ENCODE measurements at regions not wholly inside any gene's neighbourhood (a gene's known extent, or its start where the extent isn't known, plus 50 kb on each side); places are given as distances from the start of the nearest gene placed in this dataset.
A peak's percentile ranks its signal among the peaks of the same experiment; 100 is the strongest.

DNA sequence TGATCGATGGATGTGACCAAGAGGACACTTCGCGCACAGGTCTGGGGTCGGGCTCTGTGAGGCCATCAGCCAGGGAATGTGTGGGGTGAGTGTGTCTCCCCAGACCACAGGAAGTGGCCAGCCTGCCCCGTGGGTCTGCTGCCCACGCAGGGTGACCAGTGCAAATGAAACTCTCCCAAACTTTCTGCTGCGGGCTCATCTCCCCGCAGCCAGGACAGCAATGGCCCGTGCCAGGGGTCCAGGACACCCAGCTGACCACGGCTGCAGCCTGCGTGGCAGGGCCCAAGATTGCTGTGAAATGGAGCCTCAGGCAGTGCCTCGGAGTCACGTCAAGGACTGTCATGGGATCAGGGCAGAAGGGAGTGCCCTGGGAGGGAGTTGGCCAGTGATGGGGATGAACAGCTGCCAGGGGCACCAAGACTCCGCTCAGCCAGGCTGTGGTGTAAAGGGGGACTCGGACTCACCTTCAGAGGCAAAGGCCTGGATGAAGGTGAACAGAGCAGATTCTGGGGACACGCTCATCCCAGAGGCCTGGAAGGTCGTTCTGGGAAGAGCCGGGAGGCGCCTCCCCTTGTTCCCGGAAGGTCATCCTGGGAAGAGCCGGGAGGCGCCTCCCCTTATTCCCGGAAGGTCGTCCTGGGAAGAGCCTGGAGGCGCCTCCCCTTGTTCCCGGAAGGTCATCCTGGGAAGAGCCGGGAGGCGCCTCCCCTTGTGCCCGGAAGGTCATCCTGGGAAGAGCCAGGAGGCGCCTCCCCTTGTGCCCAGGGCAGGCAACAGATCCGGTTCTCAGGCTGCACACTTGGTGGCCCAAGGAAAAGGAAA, 252.6 kb downstream of the BRD1 start:
- peaks cover 0 to 4% (median 0%) of the 10 kb centered on the region in 3 donors for H3K9me3 ChIP-seq
- no peaks in the 10 kb centered on the region for H3K27me3 ChIP-seq
- no peaks in the 10 kb centered on the region for H3K4me1 ChIP-seq
- no peak for DNase-seq
- 66 to 86% methylated on average over 7 to 12 of the region's 31 CpGs for WGBS, 2 donors
- no peak for TF ChIP-seq POLR2A (IDR thresholded peaks at IDR 0.05)
- TF ChIP-seq, protein P1, sequence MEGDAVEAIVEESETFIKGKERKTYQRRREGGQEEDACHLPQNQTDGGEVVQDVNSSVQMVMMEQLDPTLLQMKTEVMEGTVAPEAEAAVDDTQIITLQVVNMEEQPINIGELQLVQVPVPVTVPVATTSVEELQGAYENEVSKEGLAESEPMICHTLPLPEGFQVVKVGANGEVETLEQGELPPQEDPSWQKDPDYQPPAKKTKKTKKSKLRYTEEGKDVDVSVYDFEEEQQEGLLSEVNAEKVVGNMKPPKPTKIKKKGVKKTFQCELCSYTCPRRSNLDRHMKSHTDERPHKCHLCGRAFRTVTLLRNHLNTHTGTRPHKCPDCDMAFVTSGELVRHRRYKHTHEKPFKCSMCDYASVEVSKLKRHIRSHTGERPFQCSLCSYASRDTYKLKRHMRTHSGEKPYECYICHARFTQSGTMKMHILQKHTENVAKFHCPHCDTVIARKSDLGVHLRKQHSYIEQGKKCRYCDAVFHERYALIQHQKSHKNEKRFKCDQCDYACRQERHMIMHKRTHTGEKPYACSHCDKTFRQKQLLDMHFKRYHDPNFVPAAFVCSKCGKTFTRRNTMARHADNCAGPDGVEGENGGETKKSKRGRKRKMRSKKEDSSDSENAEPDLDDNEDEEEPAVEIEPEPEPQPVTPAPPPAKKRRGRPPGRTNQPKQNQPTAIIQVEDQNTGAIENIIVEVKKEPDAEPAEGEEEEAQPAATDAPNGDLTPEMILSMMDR (IDR thresholded peaks at IDR 0.05) = no peak
- intact Hi-C loops (cut with DNase I) = no loop called here
- peak overlapping the region in 1 of 4 donors; percentile 5 for H3K4me3 ChIP-seq
- H3K36me3 ChIP-seq = no peaks in the 10 kb centered on the region
- H3K27ac ChIP-seq = peak overlapping the region in 1 of 4 donors; percentile 55

DNA sequence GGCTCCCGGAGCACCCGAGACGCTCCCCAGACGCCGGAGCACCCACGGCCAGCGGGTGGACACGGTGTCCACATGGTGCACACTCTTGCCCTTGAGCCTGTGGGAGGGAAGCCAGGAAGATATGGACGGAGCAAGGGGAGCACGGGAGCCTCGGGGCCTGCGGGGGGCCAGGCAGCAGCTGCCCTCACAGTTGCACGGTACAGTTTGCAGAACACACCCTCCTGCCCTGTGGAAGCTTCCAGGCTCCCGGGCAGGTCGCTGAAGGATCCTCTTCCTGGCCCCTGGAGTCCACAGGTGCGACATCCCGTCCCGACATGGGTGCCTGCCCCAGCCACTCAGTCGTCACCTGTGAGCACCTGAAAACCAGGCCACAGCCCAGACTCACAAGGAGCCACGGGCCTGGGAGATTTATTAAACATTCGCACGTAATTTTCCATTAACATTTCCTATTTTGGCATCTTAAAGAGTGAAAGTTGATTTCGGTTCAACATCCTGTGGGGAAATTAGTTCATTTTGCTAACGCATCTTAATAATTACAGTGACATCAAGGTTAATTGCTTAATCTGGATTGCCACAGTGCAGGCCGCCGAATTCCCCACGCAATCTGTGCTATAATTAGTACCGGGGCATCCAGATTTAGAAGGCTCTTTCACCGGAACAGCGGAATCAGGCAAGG, 253.3 kb downstream of the BRD1 start:
- H3K27ac ChIP-seq = peak overlapping the region in 1 of 4 donors; percentile 55
- DNase-seq = no peak
- no peaks in the 10 kb centered on the region for H3K4me1 ChIP-seq
- H3K9me3 ChIP-seq = no peaks in the 10 kb centered on the region
- intact Hi-C loops (cut with DNase I) = no loop called here
- H3K4me3 ChIP-seq = no peak overlapping the region
- H3K36me3 ChIP-seq = no peaks in the 10 kb centered on the region
- 83 to 90% methylated on average over 24 to 26 of the region's 30 CpGs for WGBS, 2 donors
- no peak for TF ChIP-seq POLR2A (IDR thresholded peaks at IDR 0.05)
- H3K27me3 ChIP-seq = no peaks in the 10 kb centered on the region

DNA sequence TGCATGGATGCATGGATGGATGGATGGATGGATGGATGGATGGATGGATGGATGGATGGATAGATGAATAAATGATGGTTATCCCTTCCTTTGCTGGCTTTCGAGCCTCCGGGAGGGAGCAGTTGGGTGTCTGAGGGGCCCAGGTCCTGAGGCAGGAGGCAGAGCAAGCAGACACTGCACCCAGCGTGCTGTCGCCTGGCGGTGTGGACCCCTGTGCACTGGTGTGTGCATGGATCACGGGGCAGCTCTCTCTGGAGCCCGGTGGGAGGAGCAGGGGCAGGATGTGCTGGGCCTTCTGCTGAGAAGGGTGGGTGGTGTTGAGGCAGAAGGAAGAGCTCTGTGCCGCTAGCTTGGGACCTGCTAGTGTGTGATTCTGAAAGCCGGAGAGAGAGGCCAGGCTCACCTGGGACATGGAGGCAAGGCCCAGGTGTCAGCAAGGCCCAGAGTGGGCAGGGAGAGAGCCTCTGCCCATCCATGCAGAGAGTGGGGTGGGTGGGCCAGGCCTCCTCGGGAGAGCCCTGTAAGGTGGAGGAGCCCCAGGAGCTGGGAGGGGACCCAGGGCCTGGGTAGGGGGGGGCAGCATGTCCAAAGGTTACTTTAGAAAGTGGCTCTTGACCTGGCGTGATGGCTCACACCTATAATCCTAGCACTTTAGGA, 254.4 kb downstream of the BRD1 start:
- 76 to 89% methylated on average over 5 to 7 of the region's 11 CpGs for WGBS, 2 donors
- Histone ChIP-seq H3K9me3 (no peaks in the 10 kb centered on the region), H3K4me3 (no peak overlapping the region), H3K36me3 (no peaks in the 10 kb centered on the region), H3K4me1 (no peaks in the 10 kb centered on the region), H3K27ac (no peak overlapping the region), H3K27me3 (no peaks in the 10 kb centered on the region)
- no peak for TF ChIP-seq POLR2A (IDR thresholded peaks at IDR 0.05)
- TF ChIP-seq, protein P1 (IDR thresholded peaks at IDR 0.05) = no peak
- intact Hi-C loops (cut with DNase I) = no loop called here
- no peak for DNase-seq

DNA sequence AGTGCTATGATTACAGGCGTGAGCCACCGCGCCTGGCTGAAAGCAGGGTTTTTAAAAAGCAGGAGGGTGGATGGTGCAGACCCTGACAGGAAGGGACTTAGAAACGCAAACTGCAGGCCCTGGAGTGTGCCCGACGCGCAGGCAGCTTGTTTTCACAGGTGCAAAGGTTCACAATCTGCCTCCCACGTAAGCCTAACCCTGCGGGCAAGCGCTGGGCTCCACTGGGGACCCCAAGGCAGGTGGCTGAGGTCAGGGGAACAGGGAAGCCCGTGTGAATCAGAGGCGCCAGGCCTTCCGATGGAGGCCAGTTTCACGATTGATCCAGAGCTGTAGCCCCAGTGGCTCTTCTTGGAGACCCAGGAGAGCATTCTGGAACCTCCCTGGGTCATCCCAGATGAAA, 256.3 kb downstream of the BRD1 start:
- H3K9me3 ChIP-seq = no peaks in the 10 kb centered on the region
- H3K27ac ChIP-seq = no peak overlapping the region
- intact Hi-C loops (cut with DNase I) = no loop called here
- DNase-seq = no peak
- no peak overlapping the region for H3K4me3 ChIP-seq
- 90% methylated on average over 7 of the region's 14 CpGs; no CpG with 5 or more reads in 1 of the 2 donors for WGBS, 2 donors
- H3K4me1 ChIP-seq = no peaks in the 10 kb centered on the region
- H3K36me3 ChIP-seq = no peaks in the 10 kb centered on the region
- TF ChIP-seq POLR2A (IDR thresholded peaks at IDR 0.05) = no peak
- TF ChIP-seq, protein P1 (IDR thresholded peaks at IDR 0.05) = no peak
- no peaks in the 10 kb centered on the region for H3K27me3 ChIP-seq

DNA sequence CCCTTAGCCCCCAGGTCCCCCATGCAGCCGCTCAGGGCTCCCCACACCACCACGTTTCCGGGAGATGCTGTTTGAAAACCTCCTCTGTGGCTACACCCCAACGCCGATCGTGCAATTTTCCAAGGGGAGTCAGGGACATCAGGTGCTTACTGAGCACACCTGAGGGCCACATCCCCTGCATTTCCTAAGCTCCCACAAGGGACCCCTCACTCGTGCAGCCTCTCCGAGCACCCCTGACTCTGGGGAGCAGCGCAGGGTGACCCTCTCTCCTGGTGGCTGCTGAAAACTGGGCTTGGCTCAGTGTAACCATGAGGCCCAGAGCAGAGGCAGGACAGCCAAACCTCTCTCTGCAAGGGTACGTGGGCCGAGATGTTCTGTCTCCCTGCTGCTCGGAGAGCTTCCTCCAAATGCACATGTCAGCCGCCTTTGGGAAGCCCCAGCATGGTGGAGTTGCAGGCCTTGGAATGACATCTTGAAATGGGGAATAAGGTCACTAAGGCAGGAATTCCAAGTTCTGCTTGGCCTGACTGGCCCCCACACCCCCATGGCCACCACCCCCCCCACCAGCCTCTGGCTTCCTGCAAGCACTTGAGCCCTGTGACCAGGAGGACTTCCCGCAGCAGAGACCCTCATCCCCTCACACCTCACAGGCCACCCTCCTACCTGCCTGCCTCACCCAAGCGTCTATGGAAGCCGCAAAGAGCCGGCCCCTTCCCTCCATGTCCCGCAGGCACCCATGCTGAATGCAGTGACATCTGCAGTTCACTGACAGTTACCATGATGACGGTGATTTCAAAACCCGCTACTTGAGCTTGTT, 257.4 kb downstream of the BRD1 start:
- Histone ChIP-seq H3K4me1 (no peaks in the 10 kb centered on the region), H3K27ac (no peak overlapping the region), H3K4me3 (no peak overlapping the region), H3K36me3 (no peaks in the 10 kb centered on the region), H3K27me3 (no peaks in the 10 kb centered on the region), H3K9me3 (no peaks in the 10 kb centered on the region)
- 60 to 75% methylated on average over 3 to 13 of the region's 20 CpGs for WGBS, 2 donors
- no peak for DNase-seq
- intact Hi-C loops (cut with DNase I) = no loop called here
- TF ChIP-seq POLR2A (IDR thresholded peaks at IDR 0.05) = no peak
- TF ChIP-seq, protein P1 (IDR thresholded peaks at IDR 0.05) = no peak

Measured in esophagus squamous epithelium (tissue), 5 donors.